WERI-Rb-1 (cell line): ENCODE measurements at regions not wholly inside any gene's neighbourhood (a gene's known extent, or its start where the extent isn't known, plus 50 kb on each side); places are given as distances from the start of the nearest gene placed in this dataset.
"Not testable (repeated sequence)": the region's sequence is repeated elsewhere in the genome, so short reads cannot be mapped to it uniquely, and the experiment has no call there.

Experiments used
- DNase-seq: peaks from one replicate; pipeline ENCODE4 v3.0.0-alpha.2; 2020
- H3K27ac ChIP-seq: fragments of 250-450 bp; sonication (Bioruptor Pico); 2 replicates; pipeline ENCODE4 v1.5.1; 2020; ENCODE audit warnings: mild to moderate bottlenecking, moderate library complexity
- H3K27me3 ChIP-seq: fragments of 250-450 bp; sonication (Bioruptor Pico); 2 replicates; pipeline ENCODE4 v1.5.1; 2021; ENCODE audit warnings: mild to moderate bottlenecking, low read depth, moderate library complexity; ENCODE audit not compliant: insufficient read depth, severe bottlenecking
- H3K36me3 ChIP-seq: fragments of 250-450 bp; sonication (Bioruptor Pico); 2 replicates; pipeline ENCODE4 v1.5.1; 2020; ENCODE audit warnings: mild to moderate bottlenecking, moderate library complexity
- H3K4me3 ChIP-seq: 2 replicates; pipeline ENCODE4 v1.5.1; 2011; ENCODE audit warnings: low read depth, mild to moderate bottlenecking, control low read depth, low read length
- H3K9me3 ChIP-seq: fragments of 250-450 bp; sonication (Bioruptor Pico); 2 replicates; pipeline ENCODE4 v1.5.1; 2021; ENCODE audit warnings: mild to moderate bottlenecking, moderate library complexity; ENCODE audit not compliant: severe bottlenecking
- CTCF ChIP-seq: IDR thresholded peaks from 2 replicates; pipeline ENCODE4 v1.5.1; 2011; ENCODE audit warnings: low read depth, mild to moderate bottlenecking, control low read depth, inconsistent platforms, low read length

- no peak for TF ChIP-seq CTCF
- Histone ChIP-seq H3K27me3 (peaks cover 60% of the 10 kb centered on the region), H3K4me3 (no peak overlapping the region), H3K9me3 (no peaks in the 10 kb centered on the region), H3K36me3 (no peaks in the 10 kb centered on the region), H3K27ac (no peak overlapping the region)
- DNase-seq: no peak
These were observed 725.1 kb upstream of the FRG1 start for GRCh38 chr4:189215574-189215973.

- H3K9me3 ChIP-seq: no peaks in the 10 kb centered on the region
- no peak overlapping the region for H3K27ac ChIP-seq
- H3K27me3 ChIP-seq: peaks cover 56% of the 10 kb centered on the region
- DNase-seq: no peak
- H3K4me3 ChIP-seq: no peak overlapping the region
- no peak for TF ChIP-seq CTCF
- no peaks in the 10 kb centered on the region for H3K36me3 ChIP-seq
These were observed 719.0 kb upstream of the FRG1 start for GRCh38 chr4:189221691-189222090.

GRCh38 chr4:189228726-189229125 is 711.9 kb upstream of the FRG1 start:
- Histone ChIP-seq H3K9me3 (peaks cover 2% of the 10 kb centered on the region), H3K36me3 (no peaks in the 10 kb centered on the region), H3K27ac (no peak overlapping the region), H3K4me3 (no peak overlapping the region), H3K27me3 (peaks cover 59% of the 10 kb centered on the region)
- no peak for DNase-seq
- TF ChIP-seq CTCF: no peak

GRCh38 chr4:189232274-189232673 is 708.4 kb upstream of the FRG1 start:
- no peak for TF ChIP-seq CTCF
- peaks cover 10% of the 10 kb centered on the region for H3K9me3 ChIP-seq
- H3K27ac ChIP-seq: no peak overlapping the region
- no peak for DNase-seq
- H3K27me3 ChIP-seq: peaks cover 35% of the 10 kb centered on the region
- H3K36me3 ChIP-seq: no peaks in the 10 kb centered on the region
- no peak overlapping the region for H3K4me3 ChIP-seq

GRCh38 chr4:189233754-189234153 is 706.9 kb upstream of the FRG1 start:
- Histone ChIP-seq H3K27me3 (peaks cover 30% of the 10 kb centered on the region), H3K9me3 (peaks cover 10% of the 10 kb centered on the region)
- H3K4me3 ChIP-seq, H3K27ac ChIP-seq, H3K36me3 ChIP-seq: not testable (repeated sequence)
- DNase-seq: peak; percentile 35

- DNase-seq, H3K4me3 ChIP-seq, H3K36me3 ChIP-seq, H3K27ac ChIP-seq: not testable (repeated sequence)
- H3K9me3 ChIP-seq: peaks cover 10% of the 10 kb centered on the region
- peaks cover 28% of the 10 kb centered on the region for H3K27me3 ChIP-seq
These were observed 705.7 kb upstream of the FRG1 start for GRCh38 chr4:189234948-189235347.

GRCh38 chr4:189235599-189235998 is 705.1 kb upstream of the FRG1 start:
- peaks cover 22% of the 10 kb centered on the region for H3K27me3 ChIP-seq
- no peaks in the 10 kb centered on the region for H3K36me3 ChIP-seq
- H3K27ac ChIP-seq: no peak overlapping the region
- no peak overlapping the region for H3K4me3 ChIP-seq
- no peak for TF ChIP-seq CTCF
- no peak for DNase-seq
- H3K9me3 ChIP-seq: peaks cover 10% of the 10 kb centered on the region

- not testable (repeated sequence) for DNase-seq, H3K4me3 ChIP-seq
These were observed 704.4 kb upstream of the FRG1 start for GRCh38 chr4:189236321-189236720.

More at GRCh38 chr4:189236321-189236720, 704.4 kb upstream of the FRG1 start:
- not testable (repeated sequence) for H3K36me3 ChIP-seq, H3K27ac ChIP-seq
- Histone ChIP-seq H3K27me3 (peaks cover 21% of the 10 kb centered on the region), H3K9me3 (peaks cover 10% of the 10 kb centered on the region)
